Transverse colon (tissue), 4 donors: ENCODE measurements at regions not wholly inside any gene's neighbourhood (a gene's known extent, or its start where the extent isn't known, plus 50 kb on each side); places are given as distances from the start of the nearest gene placed in this dataset.

ENCODE experiments used
- DNase-seq: peaks from one replicate; pipeline ENCODE4 v3.0.0-alpha.2; 2019
- H3K27ac ChIP-seq, 4 donors: fragments of 200-600 bp; sonication (generic); 2 replicates each; pipeline ENCODE4 v1.5.1; 2016 to 2018; ENCODE audit warnings: inconsistent platforms in 4 of 4
- H3K27me3 ChIP-seq: fragments of 200-600 bp; sonication (generic); 2 replicates; pipeline ENCODE4 v1.5.1; 2017; ENCODE audit warnings: inconsistent platforms
- H3K36me3 ChIP-seq, 4 donors: fragments of 200-600 bp; sonication (generic); 2 replicates each; pipeline ENCODE4 v1.5.1; 2017 to 2019; ENCODE audit warnings: inconsistent platforms in 4 of 4
- H3K4me1 ChIP-seq, 4 donors: fragments of 200-600 bp; sonication (generic); 2 replicates each; pipeline ENCODE4 v1.5.1; 2017 to 2020; ENCODE audit warnings: inconsistent platforms in 4 of 4
- H3K4me3 ChIP-seq, 4 donors: fragments of 200-600 bp; sonication (generic); 1 replicate in 1 of 4; 2 replicates in 3 of 4; pipeline versions ENCODE4 v1.5.1 to v1.6.1; 2017 to 2019; ENCODE audit warnings: inconsistent platforms in 4 of 4
- H3K9me3 ChIP-seq, 2 donors: fragments of 200-600 bp; sonication (generic); 2 replicates each; pipeline ENCODE4 v1.5.1; 2017 to 2019; ENCODE audit warnings: inconsistent platforms in 2 of 2
- EP300 ChIP-seq: sonication (generic); formaldehyde crosslinking; IDR thresholded peaks from one replicate; pipeline ENCODE4 v1.6.1; 2017; ENCODE audit warnings: antibody characterized with exemption, low read depth
- POLR2A ChIP-seq: fragments of 450-650 bp; IDR thresholded peaks from one replicate; pipeline ENCODE4 v1.6.1; 2016; ENCODE audit warnings: antibody characterized with exemption, mild to moderate bottlenecking, moderate library complexity
- POLR2AphosphoS5 ChIP-seq, 3 donors: sonication (generic); formaldehyde crosslinking; IDR thresholded peaks; one replicate each; pipeline ENCODE4 v1.6.1; 2016; ENCODE audit warnings: antibody characterized with exemption in 3 of 3
- WGBS, 2 donors: methylation state at CpG; one replicate each; pipeline ENCODE4 v1.1.5; 2018; ENCODE audit warnings: low coverage in 1 of 2; 5-methylcytosine and 5-hydroxymethylcytosine counted together
- in situ Hi-C, 4 donors: fragments of 200-750 bp; cut with MboI; loops; one replicate each; pipeline versions ENCODE4 v1.15.0 to v1.15.1; 2017; ENCODE audit warnings: low sequenced_read_pairs in 3 of 4, low pct_ligation_motif_present in 1 of 4, low pct_unique_long_range_greater_than_20kb in 1 of 4
- intact Hi-C: fragments of 100-400 bp; cut with DNase I; formaldehyde crosslinking; loops from one replicate; pipeline ENCODE4 v1.15.1; 2023; ENCODE audit warnings: low total_unique reads
- TF ChIP-seq, protein P1 (sequence below), 5 experiments: fragments of 200-600 bp in 3 of 5; fragments of 450-650 bp in 2 of 5; sonication (generic) in 3 of 5; IDR thresholded peaks; 1 replicate in 2 of 5; 2 replicates in 3 of 5; pipeline ENCODE4 v1.5.1; 2016 to 2017; ENCODE audit warnings: antibody characterized with exemption in 5 of 5, inconsistent platforms in 3 of 5, mild to moderate bottlenecking in 2 of 5, moderate library complexity in 1 of 5

DNA sequence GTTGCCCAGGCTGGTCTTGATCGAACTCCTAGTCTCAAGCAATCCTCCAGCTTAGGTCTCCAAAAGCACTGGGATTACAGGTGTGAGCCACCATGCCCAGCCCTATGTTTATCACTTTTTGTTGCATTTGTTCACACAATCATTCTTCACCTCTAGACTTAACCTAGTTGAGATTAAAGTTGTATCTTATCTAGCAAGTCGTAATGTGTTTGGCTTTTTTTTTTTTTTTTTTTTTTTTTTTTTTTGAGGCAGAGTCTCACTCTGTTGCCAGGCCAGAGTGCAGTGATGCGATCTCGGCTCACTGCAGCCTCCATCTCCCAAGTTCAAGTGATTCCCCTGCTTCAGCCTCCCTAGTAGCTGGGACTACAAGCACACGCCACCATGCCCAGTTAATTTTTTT, 90.2 kb upstream of the C9orf72 start:
- Histone ChIP-seq H3K9me3 (no peaks in the 10 kb centered on the region), H3K4me1 (peaks cover 0 to 34% (median 15%) of the 10 kb centered on the region in 4 donors), H3K36me3 (no peaks in the 10 kb centered on the region), H3K4me3 (no peak overlapping the region), H3K27ac (peak overlapping the region; percentile 71 to 79 (median 76)), H3K27me3 (no peaks in the 10 kb centered on the region)
- in situ Hi-C loops (no loop called here), intact Hi-C loops (no loop called here)
- no peak for DNase-seq
- TF ChIP-seq EP300 (no peak), POLR2A (no peak), POLR2AphosphoS5 (IDR thresholded peaks at IDR 0.05) (no peak)
- TF ChIP-seq, protein P1, sequence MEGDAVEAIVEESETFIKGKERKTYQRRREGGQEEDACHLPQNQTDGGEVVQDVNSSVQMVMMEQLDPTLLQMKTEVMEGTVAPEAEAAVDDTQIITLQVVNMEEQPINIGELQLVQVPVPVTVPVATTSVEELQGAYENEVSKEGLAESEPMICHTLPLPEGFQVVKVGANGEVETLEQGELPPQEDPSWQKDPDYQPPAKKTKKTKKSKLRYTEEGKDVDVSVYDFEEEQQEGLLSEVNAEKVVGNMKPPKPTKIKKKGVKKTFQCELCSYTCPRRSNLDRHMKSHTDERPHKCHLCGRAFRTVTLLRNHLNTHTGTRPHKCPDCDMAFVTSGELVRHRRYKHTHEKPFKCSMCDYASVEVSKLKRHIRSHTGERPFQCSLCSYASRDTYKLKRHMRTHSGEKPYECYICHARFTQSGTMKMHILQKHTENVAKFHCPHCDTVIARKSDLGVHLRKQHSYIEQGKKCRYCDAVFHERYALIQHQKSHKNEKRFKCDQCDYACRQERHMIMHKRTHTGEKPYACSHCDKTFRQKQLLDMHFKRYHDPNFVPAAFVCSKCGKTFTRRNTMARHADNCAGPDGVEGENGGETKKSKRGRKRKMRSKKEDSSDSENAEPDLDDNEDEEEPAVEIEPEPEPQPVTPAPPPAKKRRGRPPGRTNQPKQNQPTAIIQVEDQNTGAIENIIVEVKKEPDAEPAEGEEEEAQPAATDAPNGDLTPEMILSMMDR (IDR thresholded peaks at IDR 0.05): no peak
- 20 to 74% methylated on average over 1 to 5 of the region's 5 CpGs for WGBS, 2 donors

DNA sequence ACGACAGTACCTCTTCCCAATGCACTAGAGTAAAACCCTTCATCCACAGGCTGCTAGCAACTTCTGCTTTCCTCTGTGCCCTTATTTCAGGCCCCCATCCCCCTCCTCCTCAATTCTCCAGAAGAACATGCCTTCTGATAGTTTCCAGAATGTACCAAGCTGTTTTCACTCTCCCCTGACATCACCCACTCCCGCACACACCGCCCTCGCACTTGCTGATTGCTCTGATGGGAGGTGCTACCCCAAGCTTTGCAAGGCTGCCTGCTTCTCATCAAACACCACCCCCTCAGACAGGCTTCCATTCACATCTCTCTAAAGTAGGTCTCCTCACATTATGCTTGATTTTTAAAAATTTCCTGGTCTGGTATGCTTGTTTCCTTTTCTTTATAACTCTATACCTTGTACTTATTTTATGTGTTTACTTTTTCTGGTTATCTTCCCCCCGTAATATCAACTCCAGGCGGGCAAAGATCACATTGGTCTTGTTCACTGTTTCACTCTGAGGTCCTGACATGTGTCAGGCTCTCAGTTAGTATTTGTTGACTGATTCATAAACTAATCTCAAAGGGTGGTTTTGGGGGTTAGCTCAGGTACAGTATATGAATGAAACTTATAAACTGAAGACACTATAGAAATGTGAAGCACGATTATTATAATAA, 91.0 kb upstream of the C9orf72 start:
- intact Hi-C loops: no loop called here

DNA sequence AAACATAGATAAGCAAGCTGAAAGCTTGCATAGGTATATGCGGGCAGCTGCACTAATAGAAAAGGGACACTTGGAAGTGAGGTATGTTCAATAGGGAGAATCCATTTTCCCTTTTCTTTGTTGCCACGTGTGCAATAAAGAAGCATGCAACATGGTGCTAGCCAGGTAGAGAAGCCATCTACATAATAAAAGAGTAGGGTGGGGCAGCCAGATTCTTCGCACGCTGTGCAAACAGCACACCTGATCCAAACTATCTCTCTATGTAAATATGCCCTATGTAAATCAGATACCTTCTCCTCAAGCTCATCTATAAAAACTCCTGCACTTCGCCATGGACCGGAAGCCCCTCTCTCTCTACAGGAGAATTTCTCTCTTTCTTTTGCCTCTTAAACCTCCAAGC, 91.9 kb upstream of the C9orf72 start:
- TF ChIP-seq POLR2A: no peak
- TF ChIP-seq POLR2AphosphoS5 (IDR thresholded peaks at IDR 0.05): peak in 1 of 3 donors; percentile 18
- Histone ChIP-seq H3K36me3 (no peaks in the 10 kb centered on the region), H3K4me1 (peaks cover 0 to 28% (median 11%) of the 10 kb centered on the region in 4 donors), H3K27ac (peak overlapping the region; percentile 71 to 79 (median 76)), H3K4me3 (peak overlapping the region in 1 of 4 donors; percentile 19), H3K9me3 (no peaks in the 10 kb centered on the region), H3K27me3 (no peaks in the 10 kb centered on the region)
- 43 to 56% methylated on average over 2 to 6 of the region's 6 CpGs for WGBS, 2 donors
- intact Hi-C loops (no loop called here), in situ Hi-C loops (no loop called here)
- peak; percentile 37 for DNase-seq

More for the DNA sequence above, 91.0 kb upstream of the C9orf72 start:
- Histone ChIP-seq H3K9me3 (no peaks in the 10 kb centered on the region), H3K4me3 (peak overlapping the region in 1 of 4 donors; percentile 19), H3K27ac (peak overlapping the region; percentile 71 to 79 (median 76)), H3K4me1 (peaks cover 0 to 34% (median 15%) of the 10 kb centered on the region in 4 donors), H3K27me3 (no peaks in the 10 kb centered on the region), H3K36me3 (no peaks in the 10 kb centered on the region)
- peak; percentile 29 for DNase-seq
- 44 to 46% methylated on average over 7 of the region's 7 CpGs for WGBS, 2 donors
- TF ChIP-seq EP300 (no peak), POLR2A (no peak), POLR2AphosphoS5 (IDR thresholded peaks at IDR 0.05) (no peak)
- TF ChIP-seq, protein P1 (IDR thresholded peaks at IDR 0.05): no peak
- in situ Hi-C loops: no loop called here

DNA sequence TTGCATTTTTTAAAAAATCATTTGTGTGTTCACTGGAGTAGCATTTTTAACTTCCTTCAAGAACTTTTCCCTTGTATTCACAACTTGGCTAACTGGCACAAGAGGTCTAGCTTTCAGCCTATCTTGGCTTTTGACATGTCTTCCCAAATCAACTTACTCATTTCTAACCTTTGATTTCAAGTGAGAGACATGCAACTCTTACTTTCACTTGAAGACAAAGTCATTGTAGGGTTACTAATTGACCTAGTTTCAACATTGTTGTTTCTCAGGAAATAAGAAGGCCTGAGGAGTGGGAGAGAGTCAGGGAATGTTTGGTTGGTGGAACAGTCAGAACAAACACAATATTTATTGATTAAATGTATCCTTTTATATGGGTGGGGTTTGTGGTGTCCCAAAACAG, 95.0 kb upstream of the C9orf72 start:
- DNase-seq: no peak
- in situ Hi-C loops: no loop called here
- intact Hi-C loops: no loop called here
- no peak for TF ChIP-seq EP300
- TF ChIP-seq POLR2AphosphoS5 (IDR thresholded peaks at IDR 0.05): no peak
- TF ChIP-seq, protein P1 (IDR thresholded peaks at IDR 0.05): no peak
- TF ChIP-seq POLR2A: no peak
- H3K27me3 ChIP-seq: no peaks in the 10 kb centered on the region
- no peaks in the 10 kb centered on the region for H3K36me3 ChIP-seq
- no peak overlapping the region for H3K4me3 ChIP-seq
- H3K27ac ChIP-seq: no peak overlapping the region
- no peaks in the 10 kb centered on the region for H3K9me3 ChIP-seq
- H3K4me1 ChIP-seq: peaks cover 0 to 23% (median 9%) of the 10 kb centered on the region in 4 donors

DNA sequence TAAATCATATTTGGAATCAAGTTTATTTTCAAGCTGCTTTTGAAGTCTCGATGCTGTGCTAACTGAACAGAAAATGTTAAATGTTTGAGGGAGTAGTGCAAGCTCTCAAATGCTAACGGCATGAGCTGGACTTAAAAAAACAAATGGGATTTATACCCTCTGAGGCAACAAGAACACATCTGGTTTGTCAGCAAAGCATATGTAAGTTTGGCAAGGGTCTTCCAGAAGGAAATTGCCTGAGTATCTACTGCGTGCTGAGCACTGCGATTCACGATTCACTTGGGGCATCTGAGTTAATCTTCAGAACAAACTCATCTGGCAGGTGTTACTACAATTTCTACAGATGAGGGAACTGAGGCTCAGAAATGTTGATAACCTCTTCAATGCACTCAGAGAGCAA, 98.4 kb upstream of the C9orf72 start:
- Histone ChIP-seq H3K9me3 (no peaks in the 10 kb centered on the region), H3K4me1 (peaks cover 0 to 4% (median 0%) of the 10 kb centered on the region in 4 donors), H3K36me3 (no peaks in the 10 kb centered on the region), H3K27ac (no peak overlapping the region), H3K27me3 (no peaks in the 10 kb centered on the region), H3K4me3 (no peak overlapping the region)
- DNase-seq: no peak
- TF ChIP-seq POLR2A (no peak), EP300 (no peak), POLR2AphosphoS5 (IDR thresholded peaks at IDR 0.05) (no peak)
- TF ChIP-seq, protein P1 (IDR thresholded peaks at IDR 0.05): no peak
- 60 to 83% methylated on average over 2 to 5 of the region's 5 CpGs for whole genome bisulfite sequencing, 2 donors
- in situ Hi-C loops (no loop called here), intact Hi-C loops (no loop called here)
